ENCODE measurements at regions not wholly inside any gene's neighbourhood (a gene's known extent, or its start where the extent isn't known, plus 50 kb on each side); places are given as distances from the start of the nearest gene placed in this dataset.

GRCh38 chr10:58967551-58968388, 208.7 kb upstream of the PHYHIPL start:
- H3K4me3 Mint-ChIP-seq: no peak overlapping the region
- no peak for DNase-seq
- H3K27me3 Mint-ChIP-seq (ENCODE audit: insufficient read depth): peaks cover 10% of the 10 kb centered on the region
- no peaks in the 10 kb centered on the region for H3K36me3 Mint-ChIP-seq (ENCODE audit: low read depth)
- no peak overlapping the region for H3K27ac Mint-ChIP-seq
- TF ChIP-seq CTCF (IDR thresholded peaks at IDR 0.05): no peak
- H3K9me3 Mint-ChIP-seq: no peaks in the 10 kb centered on the region
- peaks cover 9% of the 10 kb centered on the region for H3K4me1 Mint-ChIP-seq (ENCODE audit: low read depth)

- Mint-ChIP-seq H3K4me3 (no peak overlapping the region), H3K9me3 (no peaks in the 10 kb centered on the region)
Observed at GRCh38 chr10:58968389-58968755, 208.1 kb upstream of the PHYHIPL start.

GRCh38 chr10:58969576-58969975, 206.9 kb upstream of the PHYHIPL start:
- H3K27me3 Mint-ChIP-seq (ENCODE audit: insufficient read depth): peaks cover 7% of the 10 kb centered on the region
- H3K9me3 Mint-ChIP-seq: no peaks in the 10 kb centered on the region
- no peak for TF ChIP-seq CTCF (IDR thresholded peaks at IDR 0.05)
- H3K4me3 Mint-ChIP-seq: no peak overlapping the region
- no peaks in the 10 kb centered on the region for H3K36me3 Mint-ChIP-seq (ENCODE audit: low read depth)
- peaks cover 9% of the 10 kb centered on the region for H3K4me1 Mint-ChIP-seq (ENCODE audit: low read depth)
- no peak overlapping the region for H3K27ac Mint-ChIP-seq
- peak; percentile 13 for DNase-seq

More at GRCh38 chr10:58968389-58968755, 208.1 kb upstream of the PHYHIPL start:
- no peaks in the 10 kb centered on the region for H3K36me3 Mint-ChIP-seq (ENCODE audit: low read depth)
- H3K27me3 Mint-ChIP-seq (ENCODE audit: insufficient read depth): peaks cover 10% of the 10 kb centered on the region
- no peak overlapping the region for H3K27ac Mint-ChIP-seq
- no peak for TF ChIP-seq CTCF (IDR thresholded peaks at IDR 0.05)
- DNase-seq: no peak
- peaks cover 9% of the 10 kb centered on the region for H3K4me1 Mint-ChIP-seq (ENCODE audit: low read depth)

GRCh38 chr10:58970160-58970915, 206.1 kb upstream of the PHYHIPL start:
- Mint-ChIP-seq H3K4me1 (ENCODE audit: low read depth) (peaks cover 9% of the 10 kb centered on the region), H3K27me3 (ENCODE audit: insufficient read depth) (peaks cover 3% of the 10 kb centered on the region), H3K36me3 (ENCODE audit: low read depth) (no peaks in the 10 kb centered on the region), H3K27ac (no peak overlapping the region), H3K9me3 (no peaks in the 10 kb centered on the region), H3K4me3 (no peak overlapping the region)
- TF ChIP-seq CTCF (IDR thresholded peaks at IDR 0.05): no peak
- DNase-seq: no peak

GRCh38 chr10:58971211-58971610, 205.2 kb upstream of the PHYHIPL start:
- H3K36me3 Mint-ChIP-seq (ENCODE audit: low read depth): no peaks in the 10 kb centered on the region
- H3K4me1 Mint-ChIP-seq (ENCODE audit: low read depth): peaks cover 9% of the 10 kb centered on the region
- peaks cover 3% of the 10 kb centered on the region for H3K27me3 Mint-ChIP-seq (ENCODE audit: insufficient read depth)
- H3K4me3 Mint-ChIP-seq: no peak overlapping the region
- no peaks in the 10 kb centered on the region for H3K9me3 Mint-ChIP-seq
- H3K27ac Mint-ChIP-seq: no peak overlapping the region
- TF ChIP-seq CTCF (IDR thresholded peaks at IDR 0.05): no peak
- DNase-seq: no peak

All from HFFc6 (cell line).